ENCODE measurements at regions not wholly inside any gene's neighbourhood (a gene's known extent, or its start where the extent isn't known, plus 50 kb on each side); places are given as distances from the start of the nearest gene placed in this dataset.

DNA sequence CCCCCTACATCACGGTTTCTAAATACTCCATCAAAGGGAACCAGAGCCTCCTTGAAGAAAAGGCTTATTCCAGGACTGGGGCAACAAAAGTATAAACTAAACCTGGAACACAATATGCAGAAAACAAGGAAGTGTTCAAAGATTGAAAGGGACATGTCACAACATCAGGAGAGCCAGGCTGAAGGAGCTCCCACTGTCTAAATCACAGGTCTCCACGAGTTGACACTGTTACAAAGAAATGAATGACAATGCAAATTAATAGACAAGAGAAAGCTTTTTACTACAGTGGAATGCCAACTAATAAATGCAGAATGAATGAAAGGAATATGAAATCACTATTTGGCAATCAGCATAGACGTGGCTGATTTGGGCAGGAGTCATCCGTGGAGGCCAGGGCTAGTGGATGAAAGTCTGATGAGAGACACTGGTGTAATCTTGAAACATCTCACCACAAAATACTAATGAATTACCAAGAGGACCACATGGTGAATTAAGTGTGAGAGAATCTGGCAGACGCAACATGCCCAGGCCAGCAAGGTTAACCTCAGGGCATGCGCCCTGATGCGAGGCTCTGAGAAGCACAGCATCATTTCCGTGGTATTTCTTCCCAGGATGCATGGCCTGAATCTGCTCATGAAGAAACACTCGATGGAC lies 123.8 kb upstream of the TJP1 start:
- DNase-seq, result no peak

GRCh38 chr15:29944925-29945324 lies 122.7 kb upstream of the TJP1 start:
- no peak for DNase-seq

GRCh38 chr15:29942548-29942947 lies 120.3 kb upstream of the TJP1 start:
- DNase-seq, result no peak

DNA sequence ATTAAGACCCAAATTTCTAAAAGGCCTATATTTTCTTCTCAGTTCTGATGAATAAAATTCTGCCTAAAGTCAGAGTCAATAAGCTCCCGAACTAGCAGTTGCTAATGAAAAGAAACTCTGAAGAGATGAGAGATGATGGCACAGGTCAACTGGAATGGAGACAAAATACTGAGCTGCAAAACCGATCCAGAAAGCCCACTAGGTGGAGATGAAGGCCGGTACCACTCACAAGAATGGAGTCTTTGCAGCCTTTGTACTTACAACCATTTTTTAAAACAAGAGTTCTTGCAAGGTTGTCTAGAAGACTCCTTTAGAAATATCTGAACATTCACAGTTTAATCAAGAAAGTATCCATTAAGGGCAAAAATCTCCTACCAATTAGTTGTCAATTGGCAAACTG lies 119.9 kb upstream of the TJP1 start:
- DNase-seq, result peak; percentile 11

- DNase-seq, result no peak
Measured at GRCh38 chr15:29939404-29939803, 117.1 kb upstream of the TJP1 start.

DNA sequence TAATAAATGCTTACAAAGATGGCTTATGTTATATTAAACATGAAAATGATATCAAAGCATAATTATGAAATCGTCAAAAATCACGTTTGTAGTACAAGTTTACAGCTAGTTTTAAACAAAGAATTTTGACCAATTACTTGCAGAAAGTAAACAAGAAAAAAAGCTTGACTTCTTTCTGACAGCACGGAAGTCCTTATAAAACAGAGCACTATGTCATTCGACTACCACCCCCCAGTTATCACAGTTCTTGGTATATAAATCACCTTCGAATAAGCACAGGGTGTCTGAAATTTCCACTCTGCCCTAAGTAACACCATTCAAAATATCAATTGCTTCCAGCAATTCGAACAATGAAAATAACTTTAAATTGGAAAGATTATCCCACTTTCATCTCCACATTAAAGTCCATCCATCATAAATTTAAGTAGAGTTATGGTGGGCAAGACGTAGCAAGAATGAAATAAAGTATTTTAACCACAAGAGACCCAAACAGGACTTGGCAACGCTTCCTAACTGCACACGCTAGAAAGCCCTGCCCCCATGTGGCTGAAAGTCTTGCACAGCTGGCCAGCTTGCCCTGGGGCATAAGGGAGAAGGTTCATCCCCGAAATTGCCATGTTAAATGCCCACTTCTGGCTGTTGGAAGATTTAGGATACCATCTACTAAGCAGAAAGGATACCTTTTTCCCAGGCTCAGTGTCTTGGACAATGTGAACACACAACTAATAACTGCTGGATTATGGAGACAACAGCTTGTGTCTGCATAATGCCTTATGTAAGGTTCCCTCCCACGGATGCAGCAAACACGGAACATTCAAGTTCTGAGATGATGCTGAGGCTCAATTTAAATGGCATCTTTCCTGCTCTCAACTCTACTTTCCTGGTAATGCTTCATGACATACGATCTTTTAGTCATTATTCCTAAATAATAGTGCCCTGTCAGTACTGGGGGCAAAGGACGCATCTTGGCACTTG lies 116.4 kb upstream of the TJP1 start:
- DNase-seq, result peak; percentile 7

- DNase-seq, result no peak
Measured at GRCh38 chr15:29937956-29938355, 115.7 kb upstream of the TJP1 start.

GRCh38 chr15:29936353-29937049 lies 114.2 kb upstream of the TJP1 start:
- DNase-seq, result no peak

DNA sequence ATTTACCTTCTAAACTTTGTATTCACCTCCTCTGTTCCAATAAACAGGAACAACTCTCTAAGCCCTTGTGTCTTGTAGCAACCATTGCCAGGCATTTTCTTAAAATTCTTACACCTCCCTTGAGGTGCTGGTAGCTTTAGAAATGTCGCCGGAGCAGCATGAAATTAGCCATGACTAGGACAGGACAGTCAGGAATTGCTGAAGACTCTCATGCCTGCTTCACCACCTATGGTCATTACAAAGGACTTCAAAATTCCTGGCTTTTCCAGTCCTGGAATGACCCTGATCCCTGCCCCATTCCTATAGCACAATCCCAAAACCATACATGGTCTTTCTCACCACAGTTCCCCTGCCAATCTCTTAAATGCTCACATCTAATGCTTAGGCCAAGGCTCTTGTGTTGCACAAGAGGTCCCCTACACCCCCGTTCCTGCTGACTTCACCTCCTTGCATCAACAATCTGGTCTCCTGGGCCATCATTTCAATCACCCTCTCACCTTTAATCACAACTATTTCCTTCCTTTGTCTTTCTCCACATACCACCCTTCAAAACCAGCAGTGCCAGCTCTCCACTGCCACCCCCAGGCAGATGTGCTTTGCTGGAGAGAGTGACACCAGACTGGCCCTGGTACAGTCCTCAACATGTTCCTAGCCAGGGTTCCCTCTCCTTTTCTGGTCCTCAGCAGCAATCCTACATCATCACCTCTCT lies 113.2 kb upstream of the TJP1 start:
- DNase-seq, result no peak

DNA sequence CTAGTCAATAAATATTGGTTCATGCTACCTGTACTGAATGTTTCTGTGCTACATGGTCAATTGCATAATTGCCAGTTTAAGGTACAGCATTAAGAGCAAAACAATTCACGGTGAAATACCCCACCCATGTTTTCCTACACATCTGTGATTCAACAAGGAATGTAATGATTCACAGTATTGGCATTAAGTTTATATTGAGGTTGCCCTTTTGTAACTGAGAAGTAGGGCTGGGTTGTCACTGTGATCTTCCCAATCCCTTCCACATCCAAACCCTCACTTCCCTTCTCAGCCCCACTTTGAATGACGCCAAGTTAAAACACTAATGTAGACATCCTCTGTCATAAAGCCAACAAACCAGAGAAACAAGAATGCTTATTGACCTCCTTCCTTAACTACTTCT lies 112.0 kb upstream of the TJP1 start:
- DNase-seq, result no peak

DNA sequence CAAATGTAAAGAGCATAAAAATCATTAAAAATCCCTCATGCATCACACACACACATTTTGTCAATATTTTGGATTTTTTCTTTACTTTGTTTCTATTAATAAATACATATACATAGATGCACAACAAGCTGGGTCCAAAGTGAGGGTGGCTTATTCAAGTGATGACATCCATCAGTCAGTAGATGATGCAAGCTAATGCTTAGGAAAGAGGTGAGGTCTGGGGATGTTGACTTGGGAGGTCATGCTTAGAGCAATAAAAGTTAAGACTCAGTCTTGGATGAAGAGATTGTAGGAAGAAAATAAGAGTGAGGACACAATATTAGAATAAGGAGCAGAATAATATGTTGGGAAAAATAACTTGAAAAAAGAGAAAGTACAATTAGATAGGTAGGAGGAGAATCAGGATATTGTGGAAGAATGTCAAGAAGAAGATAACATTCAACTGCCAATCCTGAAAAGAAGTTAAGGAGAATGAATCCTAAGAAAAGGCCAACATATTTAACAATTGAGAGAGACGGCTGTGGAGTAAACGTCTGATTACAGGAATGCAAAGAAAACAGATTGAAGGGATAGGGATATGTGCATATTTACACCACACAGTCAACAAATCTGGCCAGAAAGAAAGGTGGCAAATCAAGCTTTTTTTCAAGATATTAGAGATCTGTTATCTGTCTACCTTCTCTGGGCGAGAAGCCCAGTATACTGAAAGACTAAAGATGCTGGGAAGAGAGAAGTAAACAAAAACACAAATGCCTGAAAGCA lies 111.0 kb upstream of the TJP1 start:
- DNase-seq, result no peak

GRCh38 chr15:29926083-29926388 lies 103.8 kb upstream of the TJP1 start:
- no peak for DNase-seq

GRCh38 chr15:29925227-29926082 lies 103.2 kb upstream of the TJP1 start:
- DNase-seq, result peak; percentile 69

- DNase-seq, result no peak
Measured at GRCh38 chr15:29924750-29925149, 102.5 kb upstream of the TJP1 start.

GRCh38 chr15:29922191-29922590 lies 99.9 kb upstream of the TJP1 start:
- DNase-seq, result no peak

- no peak for DNase-seq
Measured at GRCh38 chr15:29921130-29921601, 98.9 kb upstream of the TJP1 start.

DNA sequence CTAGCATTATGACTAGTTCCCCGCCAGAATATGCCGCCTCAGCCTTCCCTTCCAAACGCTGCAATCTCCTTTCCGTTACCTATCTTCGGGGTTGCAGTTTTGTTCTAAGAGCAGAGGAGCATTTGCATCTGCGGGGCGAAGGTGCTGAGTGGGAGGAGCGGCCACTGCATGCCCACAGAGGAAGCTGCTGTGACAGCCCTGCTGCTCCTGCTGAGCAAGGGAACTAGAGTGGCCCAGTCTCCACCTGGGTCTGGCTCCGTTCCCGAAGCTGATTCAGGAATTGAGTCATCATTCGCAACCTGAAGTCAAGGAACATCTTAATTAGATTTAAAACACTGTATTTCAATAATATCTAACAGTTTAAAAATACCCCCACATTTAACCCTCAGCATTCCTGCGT lies 98.2 kb upstream of the TJP1 start:
- no peak for DNase-seq

DNA sequence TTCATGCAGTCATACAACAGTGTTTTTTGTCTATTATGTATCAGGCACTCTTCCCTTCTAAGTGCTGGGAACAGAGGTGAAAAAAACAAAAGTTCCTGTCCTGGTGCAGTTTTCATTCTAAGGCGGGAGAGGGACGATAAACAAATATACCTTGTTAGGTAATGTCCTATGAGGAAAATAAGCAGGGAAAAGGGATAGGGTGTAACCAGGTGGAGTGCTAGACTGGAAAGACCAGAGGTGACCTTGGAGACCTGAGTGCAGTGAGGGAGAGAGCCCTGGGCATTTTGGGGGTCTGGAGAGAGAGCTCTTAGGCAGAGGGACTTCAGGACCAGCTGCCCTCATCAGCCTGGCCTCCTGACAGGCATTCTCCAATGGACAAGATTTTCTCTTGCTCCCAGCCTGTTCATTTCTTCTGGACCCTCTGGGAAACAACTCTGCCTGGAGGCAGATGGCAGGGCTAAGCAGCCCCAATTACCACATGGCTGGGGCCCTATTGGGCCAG lies 97.2 kb upstream of the TJP1 start:
- no peak for DNase-seq

GRCh38 chr15:29917600-29918597 lies 95.6 kb upstream of the TJP1 start:
- no peak for DNase-seq

DNA sequence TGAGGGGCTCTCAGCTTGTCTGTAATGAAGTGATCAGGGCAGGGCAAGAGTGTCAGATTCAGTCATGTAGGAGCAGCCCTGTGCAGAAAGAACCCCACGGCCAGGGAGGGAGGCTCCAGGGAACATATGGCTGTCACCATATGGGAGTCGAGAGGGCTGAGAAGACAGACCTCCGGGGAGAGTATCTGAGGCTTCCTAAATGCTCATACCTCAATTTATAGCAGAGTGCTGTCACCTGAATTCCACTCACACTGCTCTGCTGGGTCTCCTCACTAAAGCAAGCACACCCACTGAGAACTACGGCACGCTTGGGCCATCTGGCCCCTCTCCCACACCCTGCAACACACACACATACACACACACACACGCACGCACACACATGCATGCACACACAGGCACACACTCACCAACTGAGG lies 92.3 kb upstream of the TJP1 start:
- DNase-seq, result no peak

Data from hematopoietic multipotent progenitor cell treated with erythropoietin and hydrocortisone succinate and interleukin-3 and kit ligand, for 6 days (in vitro differentiated cells).